DOHH2 (cell line): ENCODE measurements at regions not wholly inside any gene's neighbourhood (a gene's known extent, or its start where the extent isn't known, plus 50 kb on each side); places are given as distances from the start of the nearest gene placed in this dataset.

ENCODE experiments used
- H3F3A ChIP-seq: fragments of 200-600 bp; sonication (generic), shearing (Covaris generic); 2 replicates; pipeline ENCODE4 v1.6.0; 2016; ENCODE audit warnings: antibody characterized with exemption, mild to moderate bottlenecking; ENCODE audit not compliant: control insufficient read depth, insufficient read depth
- H3K27ac ChIP-seq: fragments of 200-600 bp; sonication (generic); 2 replicates; pipeline ENCODE4 v1.5.1; 2014; ENCODE audit warnings: low read depth, mild to moderate bottlenecking, low read length, moderate library complexity
- H3K27me3 ChIP-seq: fragments of 200-600 bp; sonication (generic); 2 replicates; pipeline ENCODE4 v1.6.1; 2014; ENCODE audit warnings: mild to moderate bottlenecking, low read length, mixed read lengths; ENCODE audit not compliant: control insufficient read depth
- H3K36me3 ChIP-seq: fragments of 200-600 bp; sonication (generic); 2 replicates; pipeline ENCODE4 v1.6.1; 2014; ENCODE audit warnings: mild to moderate bottlenecking, low read length, moderate library complexity, mixed read lengths; ENCODE audit not compliant: control insufficient read depth
- H3K4me1 ChIP-seq: fragments of 200-600 bp; sonication (generic); 2 replicates; pipeline ENCODE4 v1.6.1; 2014; ENCODE audit warnings: mild to moderate bottlenecking, low read length, mixed read lengths; ENCODE audit not compliant: control insufficient read depth
- H3K4me2 ChIP-seq: fragments of 200-600 bp; sonication (generic); 2 replicates; pipeline ENCODE4 v1.6.0; 2014; ENCODE audit warnings: mild to moderate bottlenecking, low read length, moderate library complexity
- H3K4me3 ChIP-seq: fragments of 200-600 bp; sonication (generic); 2 replicates; pipeline ENCODE4 v1.5.1; 2014; ENCODE audit warnings: mild to moderate bottlenecking, low read length, mixed read lengths
- H3K79me2 ChIP-seq: fragments of 200-600 bp; sonication (generic); 2 replicates; pipeline ENCODE4 v1.6.1; 2014; ENCODE audit warnings: mild to moderate bottlenecking, low read length, mixed read lengths; ENCODE audit not compliant: control insufficient read depth
- H3K9me2 ChIP-seq: fragments of 200-600 bp; sonication (generic); replicated peaks from 2 replicates; pipeline ENCODE4 v1.6.1; 2014; ENCODE audit warnings: mild to moderate bottlenecking, low read length, mixed read lengths; ENCODE audit not compliant: control insufficient read depth
- H3K9me3 ChIP-seq: fragments of 200-600 bp; sonication (generic); 2 replicates; pipeline ENCODE4 v1.6.1; 2014; ENCODE audit warnings: antibody characterized with exemption, low read length, mixed read lengths; ENCODE audit not compliant: control insufficient read depth, insufficient read depth
- H4K20me1 ChIP-seq: fragments of 200-600 bp; sonication (generic); 2 replicates; pipeline ENCODE4 v1.6.0; 2014; ENCODE audit warnings: low read depth, mild to moderate bottlenecking, antibody characterized with exemption, low read length, moderate library complexity; ENCODE audit not compliant: control insufficient read depth, insufficient read depth
- EZH2phosphoT487 ChIP-seq: fragments of 200-600 bp; sonication (generic); IDR thresholded peaks from 2 replicates; pipeline ENCODE4 v1.6.1; 2017; ENCODE audit warnings: borderline replicate concordance, mild to moderate bottlenecking, antibody characterized with exemption, low read length, moderate library complexity, mixed read lengths
- TF ChIP-seq, protein P1 (sequence below): fragments of 200-600 bp; sonication (generic); IDR thresholded peaks from one replicate; pipeline ENCODE4 v1.5.1; 2014; ENCODE audit warnings: antibody characterized with exemption, mild to moderate bottlenecking, low read depth, low read length; ENCODE audit not compliant: poor library complexity, severe bottlenecking

DNA sequence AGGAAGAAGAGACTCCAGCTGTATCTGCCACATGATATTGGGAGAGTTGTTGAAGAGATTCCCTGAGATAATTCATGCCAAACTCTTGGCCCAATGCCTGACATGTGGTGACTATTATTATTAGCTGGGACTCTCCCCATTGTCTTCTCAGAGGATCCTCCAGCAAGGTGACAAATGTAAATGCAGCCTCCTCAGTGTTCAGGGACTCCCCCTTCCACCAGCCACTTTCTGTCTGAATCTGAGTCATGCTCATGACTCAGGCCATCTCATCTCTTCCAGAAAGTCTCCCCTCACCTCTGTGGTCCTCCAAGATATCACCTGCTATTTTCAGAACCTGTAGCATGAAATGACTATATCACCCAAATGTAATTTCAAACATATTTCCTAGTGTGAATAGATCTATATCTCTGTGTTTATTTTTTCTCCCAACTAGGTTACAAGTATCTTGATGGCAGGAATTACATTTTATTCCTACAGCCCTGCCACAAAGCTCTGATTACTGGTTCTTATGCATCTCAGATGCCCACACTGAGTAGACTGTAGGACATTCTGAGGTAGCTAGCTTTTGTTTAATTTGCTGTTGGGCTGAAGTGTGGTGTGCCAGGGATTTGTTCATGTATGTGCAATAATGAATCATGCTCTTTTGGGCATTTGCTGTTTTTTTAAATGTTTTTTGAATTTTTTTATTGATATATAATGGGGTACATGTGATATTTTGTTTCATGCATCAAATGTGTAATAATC lies 126.6 kb upstream of the IL12B start:
- no peak overlapping the region for H3K4me2 ChIP-seq
- H3F3A ChIP-seq = no peaks in the 10 kb centered on the region
- H3K4me3 ChIP-seq = no peak overlapping the region
- no peaks in the 10 kb centered on the region for H3K9me2 ChIP-seq
- TF ChIP-seq EZH2phosphoT487 = no peak
- TF ChIP-seq, protein P1, sequence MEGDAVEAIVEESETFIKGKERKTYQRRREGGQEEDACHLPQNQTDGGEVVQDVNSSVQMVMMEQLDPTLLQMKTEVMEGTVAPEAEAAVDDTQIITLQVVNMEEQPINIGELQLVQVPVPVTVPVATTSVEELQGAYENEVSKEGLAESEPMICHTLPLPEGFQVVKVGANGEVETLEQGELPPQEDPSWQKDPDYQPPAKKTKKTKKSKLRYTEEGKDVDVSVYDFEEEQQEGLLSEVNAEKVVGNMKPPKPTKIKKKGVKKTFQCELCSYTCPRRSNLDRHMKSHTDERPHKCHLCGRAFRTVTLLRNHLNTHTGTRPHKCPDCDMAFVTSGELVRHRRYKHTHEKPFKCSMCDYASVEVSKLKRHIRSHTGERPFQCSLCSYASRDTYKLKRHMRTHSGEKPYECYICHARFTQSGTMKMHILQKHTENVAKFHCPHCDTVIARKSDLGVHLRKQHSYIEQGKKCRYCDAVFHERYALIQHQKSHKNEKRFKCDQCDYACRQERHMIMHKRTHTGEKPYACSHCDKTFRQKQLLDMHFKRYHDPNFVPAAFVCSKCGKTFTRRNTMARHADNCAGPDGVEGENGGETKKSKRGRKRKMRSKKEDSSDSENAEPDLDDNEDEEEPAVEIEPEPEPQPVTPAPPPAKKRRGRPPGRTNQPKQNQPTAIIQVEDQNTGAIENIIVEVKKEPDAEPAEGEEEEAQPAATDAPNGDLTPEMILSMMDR = no peak
- H3K4me1 ChIP-seq = peaks cover 6% of the 10 kb centered on the region
- H3K9me3 ChIP-seq = no peaks in the 10 kb centered on the region
- no peaks in the 10 kb centered on the region for H3K36me3 ChIP-seq
- no peaks in the 10 kb centered on the region for H4K20me1 ChIP-seq
- H3K27ac ChIP-seq = no peak overlapping the region
- no peaks in the 10 kb centered on the region for H3K79me2 ChIP-seq
- H3K27me3 ChIP-seq = peaks cover 31% of the 10 kb centered on the region

DNA sequence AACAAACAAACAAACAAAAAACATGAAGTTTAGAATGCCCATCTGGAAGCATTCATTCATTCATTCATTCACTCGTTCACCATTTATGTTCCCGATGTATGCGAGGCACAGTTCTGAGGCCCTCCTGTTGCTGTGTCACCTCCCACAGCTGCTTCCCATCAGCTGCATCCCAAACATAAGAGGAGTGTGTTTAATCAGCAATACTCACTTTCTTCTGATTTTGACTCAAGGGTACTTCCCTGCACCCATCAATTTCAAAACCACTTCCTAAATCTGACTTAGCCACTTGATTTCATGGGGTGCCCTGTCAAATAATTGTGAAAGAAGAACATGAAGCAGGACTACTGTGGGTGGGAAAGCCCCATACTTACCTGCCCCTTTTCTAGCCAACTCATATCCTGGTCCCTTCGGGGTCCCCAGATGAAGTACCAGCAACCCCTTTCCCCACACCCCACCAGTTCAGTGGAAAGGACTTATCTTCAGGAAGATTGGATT lies 128.0 kb upstream of the IL12B start:
- Histone ChIP-seq H3K4me2 (no peak overlapping the region), H3K4me1 (no peaks in the 10 kb centered on the region)
- TF ChIP-seq, protein P1 = no peak
- no peak for TF ChIP-seq EZH2phosphoT487

DNA sequence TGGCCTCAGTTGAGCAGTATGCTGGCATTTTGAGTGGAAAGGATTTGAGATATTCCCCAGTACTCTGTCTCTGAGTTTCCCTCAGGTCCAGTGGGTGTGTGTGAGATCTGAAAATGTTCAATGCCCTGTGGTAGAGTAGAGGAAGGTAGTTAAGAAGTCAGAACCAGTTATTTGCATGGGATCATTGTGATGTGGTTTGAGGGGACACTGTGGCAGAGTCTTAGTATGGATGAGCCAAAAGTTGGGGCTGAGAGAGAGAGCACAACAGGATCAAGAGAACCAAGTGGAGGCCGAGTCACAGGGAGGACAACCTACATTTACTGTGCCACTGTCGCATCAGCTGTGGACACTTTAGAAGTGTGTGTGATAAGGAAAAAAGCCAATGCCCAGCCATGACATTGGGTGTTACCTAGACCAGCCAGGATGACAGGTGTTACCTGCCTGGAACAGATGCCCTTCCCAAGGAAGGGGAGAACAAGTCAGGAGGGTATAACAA lies 128.9 kb upstream of the IL12B start:
- no peak for TF ChIP-seq EZH2phosphoT487
- TF ChIP-seq, protein P1 = no peak
- no peak overlapping the region for H3K4me3 ChIP-seq
- H3K27ac ChIP-seq = no peak overlapping the region

More for the DNA sequence above, 128.0 kb upstream of the IL12B start:
- Histone ChIP-seq H3K9me3 (no peaks in the 10 kb centered on the region), H3K9me2 (no peaks in the 10 kb centered on the region), H3K27ac (no peak overlapping the region), H4K20me1 (no peaks in the 10 kb centered on the region), H3F3A (no peaks in the 10 kb centered on the region), H3K36me3 (no peaks in the 10 kb centered on the region), H3K27me3 (peaks cover 31% of the 10 kb centered on the region), H3K4me3 (no peak overlapping the region), H3K79me2 (no peaks in the 10 kb centered on the region)

More for the DNA sequence above, 128.9 kb upstream of the IL12B start:
- Histone ChIP-seq H3K27me3 (peaks cover 29% of the 10 kb centered on the region), H3K79me2 (no peaks in the 10 kb centered on the region), H3K4me1 (no peaks in the 10 kb centered on the region), H4K20me1 (no peaks in the 10 kb centered on the region), H3K4me2 (no peak overlapping the region), H3K36me3 (no peaks in the 10 kb centered on the region), H3K9me2 (no peaks in the 10 kb centered on the region), H3F3A (no peaks in the 10 kb centered on the region), H3K9me3 (no peaks in the 10 kb centered on the region)
